Activated CD8-positive, alpha-beta memory T cell treated with anti-CD3 and anti-CD28 coated beads for 48 hours (primary cell): ENCODE measurements at regions not wholly inside any gene's neighbourhood (a gene's known extent, or its start where the extent isn't known, plus 50 kb on each side); places are given as distances from the start of the nearest gene placed in this dataset.
"Not testable (repeated sequence)": the region's sequence is repeated elsewhere in the genome, so short reads cannot be mapped to it uniquely, and the experiment has no call there.

Experiments
- DNase-seq, 3 experiments: peaks; one replicate each; pipeline ENCODE4 v3.0.0-alpha.2; 2020; ENCODE audit warnings: low read depth in 2 of 3, low spot score in 2 of 3

DNA sequence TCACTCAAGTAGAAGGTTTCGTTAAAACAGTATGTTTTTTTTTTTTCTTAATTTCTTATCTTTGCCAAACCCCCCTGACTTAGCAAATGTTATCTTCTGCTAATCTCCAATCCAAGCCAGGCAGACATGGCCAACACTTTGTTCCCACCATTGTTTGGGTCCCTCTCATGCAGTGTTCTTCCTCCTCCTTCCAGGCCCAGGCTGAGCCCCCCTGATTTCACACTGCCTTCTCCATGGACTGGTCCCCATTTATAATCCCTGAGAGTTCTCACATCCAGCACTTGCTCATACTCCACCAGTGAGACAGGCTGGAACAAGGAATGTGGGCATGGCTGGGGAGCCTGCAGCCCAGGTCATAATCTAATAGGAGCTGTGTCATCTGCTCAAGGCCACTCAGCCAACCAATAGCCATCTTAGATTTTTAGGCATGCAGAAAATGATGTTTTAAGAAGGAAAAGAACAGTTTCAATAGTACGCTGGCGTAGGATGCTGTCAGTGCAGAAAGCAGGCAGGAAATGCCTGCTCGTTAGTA lies 238.4 kb upstream of the CCDC196 start:
- no peak for DNase-seq

DNA sequence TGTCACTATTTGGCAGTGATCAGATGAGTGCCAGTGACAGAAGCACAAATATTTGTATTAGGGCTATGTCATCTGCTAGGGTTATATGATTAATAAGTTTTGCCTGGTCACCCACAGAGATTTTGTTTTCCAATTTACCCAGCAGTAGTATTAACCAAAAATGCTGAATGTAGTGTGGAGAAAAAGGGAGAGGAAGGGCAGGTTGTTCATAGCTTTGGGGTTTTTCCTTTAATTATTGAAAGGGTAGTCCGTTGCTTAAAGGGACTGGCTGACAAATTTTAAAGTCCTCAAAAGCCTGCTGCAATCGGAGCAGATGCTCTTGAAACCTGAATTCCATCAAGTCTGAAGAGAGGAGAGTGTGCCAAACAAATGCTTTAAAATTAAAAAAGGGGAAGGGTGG lies 237.9 kb upstream of the CCDC196 start:
- no peak for DNase-seq

DNA sequence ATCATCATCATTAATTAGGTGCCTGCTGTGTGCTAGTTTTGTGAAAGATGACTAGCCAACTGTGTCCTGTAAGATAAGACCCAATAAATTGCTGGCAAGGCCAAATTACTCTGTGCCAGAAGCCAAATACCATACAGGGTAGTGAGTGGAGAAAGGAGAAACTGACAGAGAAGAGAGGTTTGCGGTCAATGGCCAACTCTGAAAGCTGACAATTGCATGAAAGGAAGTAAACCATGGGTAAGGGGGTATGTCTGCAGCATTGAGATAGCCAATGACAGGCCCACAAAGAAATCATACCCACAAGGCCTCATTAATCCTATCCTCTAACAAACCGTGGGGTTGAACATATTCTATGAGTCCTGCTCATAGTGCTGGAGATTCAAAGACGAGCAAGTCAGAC lies 236.6 kb upstream of the CCDC196 start:
- DNase-seq, result no peak

DNA sequence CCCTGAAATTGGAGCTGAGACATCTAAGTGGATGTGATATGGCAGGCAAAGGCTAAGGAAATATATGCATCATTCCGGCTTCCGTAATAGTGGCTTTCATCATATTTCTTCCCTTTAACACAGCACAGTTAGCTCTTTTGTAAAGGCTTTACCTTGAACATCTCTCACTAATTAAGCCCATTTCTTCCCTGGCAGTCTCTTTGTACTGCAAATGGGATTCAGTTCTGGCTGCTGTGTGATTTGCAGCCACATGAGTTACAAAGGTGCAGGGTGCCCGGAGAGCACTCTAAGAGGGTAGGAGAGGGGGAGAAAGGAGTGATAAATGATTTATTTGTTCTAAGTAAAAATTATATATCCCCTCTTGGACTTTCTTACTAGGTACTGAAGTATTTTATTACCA lies 232.1 kb upstream of the CCDC196 start:
- no peak for DNase-seq

DNA sequence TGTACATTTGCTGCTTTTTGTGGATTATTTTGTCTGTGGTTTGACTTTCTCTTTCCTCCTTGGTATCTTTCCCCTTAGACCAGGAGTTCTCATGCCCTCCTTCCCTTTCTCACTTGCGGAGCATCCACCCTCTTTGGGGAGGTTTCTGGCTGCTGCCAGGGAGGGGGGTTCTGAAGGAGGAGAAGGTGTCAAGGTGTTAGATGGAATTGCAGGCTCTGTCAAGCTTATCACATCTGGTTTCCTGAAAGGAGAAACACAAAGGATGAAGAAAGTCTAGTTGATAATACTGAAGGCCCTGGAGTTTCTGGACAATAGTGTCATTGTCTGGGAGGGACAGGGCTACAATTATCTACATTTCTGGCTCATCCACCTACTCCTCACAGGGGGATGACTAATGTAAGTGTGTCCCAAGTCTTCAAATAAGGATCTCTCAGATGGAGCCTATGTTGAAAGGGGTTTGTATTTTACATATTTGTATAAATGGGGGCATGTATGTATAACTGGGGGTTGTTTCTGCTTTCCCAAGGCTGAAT lies 217.3 kb upstream of the CCDC196 start:
- DNase-seq, result no peak

DNA sequence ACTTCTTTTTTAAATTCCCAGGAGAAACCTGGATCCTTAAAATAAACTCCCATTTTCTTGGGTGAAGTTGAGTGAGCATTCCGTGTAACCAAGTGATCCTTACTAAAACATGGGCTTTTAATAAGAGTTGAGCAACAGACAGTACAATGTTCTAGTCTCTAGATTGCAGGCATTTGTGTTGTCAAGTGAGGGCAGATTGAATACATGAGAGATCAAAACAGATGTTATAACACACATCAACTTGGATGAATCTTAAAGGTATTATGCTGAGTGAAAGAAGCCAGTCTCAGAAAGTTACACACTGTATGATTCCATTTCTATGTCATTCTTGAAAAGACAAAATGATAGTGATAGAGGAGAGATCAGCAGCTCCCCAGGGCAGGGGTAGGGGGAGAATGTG lies 213.9 kb upstream of the CCDC196 start:
- DNase-seq, result no peak

DNA sequence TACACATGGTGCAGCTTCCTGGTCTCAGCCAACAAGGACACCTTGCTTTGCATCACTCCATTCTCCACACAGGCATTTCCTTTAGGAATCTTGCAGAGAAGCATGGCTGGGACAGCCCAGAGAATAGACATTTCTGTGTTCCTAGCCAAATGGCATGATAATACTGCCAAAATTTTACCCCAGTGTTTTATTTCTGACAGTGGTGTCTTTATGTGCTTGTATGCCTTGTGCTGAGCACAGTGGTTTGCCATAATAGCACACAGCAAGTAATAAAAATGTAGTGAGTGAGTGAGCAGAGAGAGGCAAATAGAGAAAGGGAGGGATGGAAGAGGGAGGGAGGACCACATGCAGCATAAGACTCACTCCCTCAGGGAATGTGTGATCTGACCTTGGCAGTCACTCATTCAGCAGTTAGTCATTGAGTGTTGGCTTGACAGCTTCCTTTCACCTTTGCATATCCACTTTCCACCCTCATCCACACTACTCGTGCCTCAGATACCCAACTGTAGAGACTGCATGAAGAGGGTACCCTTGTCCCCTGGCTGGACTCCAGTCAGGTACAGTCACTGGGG lies 212.8 kb upstream of the CCDC196 start:
- DNase-seq, result no peak

DNA sequence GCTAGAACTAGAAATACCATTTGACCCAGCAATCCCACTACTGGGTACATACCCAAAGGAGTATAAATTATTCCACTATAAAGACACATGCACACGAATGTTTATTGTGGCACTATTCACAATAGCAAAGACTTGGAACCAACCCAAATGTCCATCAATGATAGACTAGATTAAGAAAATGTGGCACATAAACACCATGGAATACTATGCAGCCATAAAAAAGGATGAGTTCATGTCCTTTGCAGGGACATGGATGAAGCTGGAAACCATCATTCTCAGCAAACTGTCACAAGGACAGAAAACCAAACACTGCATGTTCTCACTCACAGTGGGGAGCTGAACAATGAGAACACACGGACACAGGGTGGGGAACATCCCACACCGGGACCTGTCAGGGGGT lies 207.8 kb upstream of the CCDC196 start:
- DNase-seq, result not testable (repeated sequence)

DNA sequence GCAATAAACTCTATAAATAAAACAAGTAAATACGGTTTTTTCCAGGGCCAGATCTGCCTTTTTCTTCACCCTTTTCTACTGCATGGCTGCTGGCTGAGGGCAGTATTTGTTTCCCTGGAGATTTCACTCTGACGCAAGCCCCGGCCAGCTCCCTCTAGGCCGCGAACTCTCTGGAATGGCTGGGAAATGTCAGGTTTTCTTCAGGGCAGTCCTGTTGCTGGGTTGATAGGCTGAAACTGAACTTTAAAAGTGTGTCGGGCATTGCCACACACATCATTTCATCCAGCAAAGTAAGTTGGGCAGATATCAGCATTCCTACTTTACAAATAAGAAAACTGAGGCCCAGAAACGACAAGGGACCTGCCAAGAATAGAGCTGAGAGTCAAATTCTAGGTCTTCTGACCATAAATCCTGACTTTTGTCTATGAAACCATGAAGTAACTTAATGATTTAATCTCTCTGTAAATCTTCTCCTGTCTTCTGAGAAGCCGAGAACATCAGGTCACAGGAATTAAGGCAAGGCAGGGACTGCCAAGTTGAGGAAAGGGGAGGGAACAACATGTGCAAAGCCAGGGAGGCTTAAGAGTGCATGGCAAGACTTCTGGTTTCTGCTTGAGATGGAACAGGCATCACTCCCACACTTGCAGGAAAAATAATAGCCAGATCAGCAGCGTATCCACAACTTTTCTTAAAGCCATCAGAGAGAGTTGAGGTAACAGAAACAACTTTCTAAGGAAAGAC lies 205.0 kb upstream of the CCDC196 start:
- no peak for DNase-seq

DNA sequence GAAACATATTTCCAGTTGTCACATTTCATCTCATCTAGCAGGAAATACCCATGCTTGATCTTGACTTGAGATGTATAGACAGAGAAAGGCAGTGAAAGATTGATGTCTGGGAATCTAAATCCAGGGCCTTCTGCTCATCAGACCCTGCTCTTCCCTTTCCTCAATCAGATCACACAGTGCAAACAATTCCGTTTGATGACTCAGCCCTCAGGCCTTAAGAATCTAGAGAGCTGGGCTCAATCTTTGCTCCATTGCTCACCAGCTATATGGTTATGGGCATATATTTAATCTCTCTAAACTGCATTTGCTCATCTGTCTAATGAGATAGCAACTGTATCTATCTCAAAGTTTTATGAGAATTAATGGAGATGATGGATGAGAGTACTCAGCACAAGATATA lies 201.8 kb upstream of the CCDC196 start:
- no peak for DNase-seq

DNA sequence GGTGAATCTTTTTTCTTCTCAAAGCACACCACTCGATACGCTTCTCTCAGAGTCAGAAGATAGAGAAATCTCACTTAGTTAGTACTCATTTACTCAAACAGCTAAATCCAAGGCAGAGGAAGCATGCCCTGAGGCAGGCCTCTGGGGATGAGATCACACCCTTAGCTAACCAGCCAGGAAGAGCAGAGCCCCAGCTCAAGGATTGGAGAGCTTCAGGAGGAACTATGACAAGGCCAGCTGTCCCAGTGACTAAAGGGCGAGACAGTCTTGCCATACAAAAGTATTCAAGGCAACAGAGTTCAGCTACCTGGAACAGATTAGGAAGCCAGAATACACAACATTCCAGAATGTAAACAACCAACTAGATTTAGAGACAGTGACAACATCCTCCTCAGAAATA lies 197.7 kb upstream of the CCDC196 start:
- no peak for DNase-seq

DNA sequence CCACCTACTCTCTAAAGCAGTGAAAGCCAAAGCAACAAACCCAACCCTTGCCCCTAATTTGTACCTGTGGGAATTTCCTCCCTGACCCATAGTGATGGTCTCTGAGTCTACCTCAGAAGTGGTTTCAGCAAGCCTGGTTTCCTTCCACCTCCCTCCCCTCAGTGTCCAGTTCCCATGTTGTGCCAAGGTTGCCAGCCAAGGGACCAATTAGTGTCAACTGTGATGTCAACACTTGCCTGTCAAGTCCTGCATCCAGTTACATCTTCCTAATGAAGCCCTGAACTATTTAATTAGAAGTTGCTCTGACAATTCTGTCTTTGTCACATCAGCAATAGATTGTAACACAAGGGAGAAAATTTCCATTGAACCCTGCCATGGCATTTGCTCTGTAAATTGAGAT lies 194.4 kb upstream of the CCDC196 start:
- DNase-seq, result no peak

DNA sequence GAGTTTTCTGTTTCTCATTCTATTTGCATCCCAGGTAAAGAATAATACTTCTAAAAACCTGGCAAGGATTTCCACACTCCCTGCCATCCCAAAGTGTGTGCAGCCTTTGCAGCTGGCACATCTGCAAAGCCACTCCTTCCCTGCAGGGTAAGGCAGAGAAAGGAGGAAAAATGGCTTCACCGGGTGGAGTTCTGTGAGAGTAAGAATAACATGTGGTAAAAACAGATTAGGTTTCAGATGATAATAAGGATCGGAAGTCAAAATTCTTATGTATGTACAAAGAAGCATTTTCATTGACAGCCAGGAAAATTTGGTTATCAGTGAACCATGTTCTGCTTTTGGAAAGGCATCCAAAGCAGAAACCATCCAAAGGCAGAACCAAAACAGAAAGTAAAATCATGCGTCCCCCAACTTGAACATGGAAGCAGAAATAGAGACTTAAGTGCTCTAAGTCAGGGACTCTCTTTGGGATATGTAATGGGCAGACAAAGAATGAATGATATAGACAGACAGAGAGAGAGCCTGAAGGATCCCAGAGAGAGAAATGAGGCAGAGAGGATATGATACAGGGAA lies 192.6 kb upstream of the CCDC196 start:
- no peak for DNase-seq

DNA sequence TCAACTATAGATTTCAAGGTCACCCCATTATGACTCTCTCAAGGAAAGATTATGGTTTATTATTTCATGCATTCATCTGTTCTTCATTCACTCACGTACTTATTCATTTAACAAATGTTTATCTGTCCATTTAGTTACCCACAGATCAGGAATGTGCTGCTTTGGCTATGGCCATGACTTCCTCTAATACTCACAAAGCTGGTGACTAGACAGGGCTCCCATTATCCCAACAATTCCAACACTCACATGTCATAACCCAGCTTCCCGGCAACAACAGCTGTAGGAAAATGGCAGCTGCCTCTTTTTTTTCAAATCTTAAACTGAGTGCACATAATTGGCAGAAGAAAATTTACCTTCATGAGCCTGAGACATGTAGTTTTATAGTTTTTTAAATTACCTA lies 190.8 kb upstream of the CCDC196 start:
- no peak for DNase-seq

DNA sequence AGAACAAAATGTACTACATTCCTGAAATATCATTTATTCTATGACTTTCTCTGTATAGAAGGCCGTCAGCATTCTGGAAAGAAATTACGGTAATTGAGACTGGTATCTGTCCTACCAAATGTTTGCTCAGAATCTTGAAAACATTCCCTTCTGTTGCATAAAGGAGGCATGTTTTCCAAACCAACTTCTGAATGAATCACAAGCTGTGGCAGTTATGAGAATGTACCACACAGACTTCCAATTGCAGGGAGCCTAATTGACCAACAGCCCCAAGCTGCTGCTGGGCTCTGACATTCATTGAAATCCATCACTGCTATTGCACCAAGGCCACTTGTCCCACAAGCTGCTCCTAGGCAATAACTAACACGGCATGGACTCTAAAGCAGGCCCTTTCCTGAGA lies 185.3 kb upstream of the CCDC196 start:
- no peak for DNase-seq

DNA sequence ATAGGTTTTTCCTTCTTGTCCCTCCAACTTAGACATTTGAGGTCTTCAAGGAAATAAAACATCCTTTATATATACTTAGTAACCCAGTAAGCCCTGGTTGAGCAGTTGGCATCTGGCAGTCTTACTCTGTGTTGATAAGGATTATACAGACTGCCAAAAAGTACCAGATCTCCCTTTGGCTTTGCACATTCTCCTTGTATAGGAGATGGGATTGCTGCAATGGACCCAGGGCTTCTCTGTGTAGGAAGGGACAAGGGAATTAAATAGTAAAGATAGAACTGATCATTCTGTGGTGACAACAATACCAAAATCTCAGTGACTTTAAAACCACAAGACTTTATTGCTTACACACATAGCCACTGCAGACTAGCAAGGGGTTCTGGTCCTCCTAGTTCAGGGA lies 180.1 kb upstream of the CCDC196 start:
- DNase-seq, result no peak

DNA sequence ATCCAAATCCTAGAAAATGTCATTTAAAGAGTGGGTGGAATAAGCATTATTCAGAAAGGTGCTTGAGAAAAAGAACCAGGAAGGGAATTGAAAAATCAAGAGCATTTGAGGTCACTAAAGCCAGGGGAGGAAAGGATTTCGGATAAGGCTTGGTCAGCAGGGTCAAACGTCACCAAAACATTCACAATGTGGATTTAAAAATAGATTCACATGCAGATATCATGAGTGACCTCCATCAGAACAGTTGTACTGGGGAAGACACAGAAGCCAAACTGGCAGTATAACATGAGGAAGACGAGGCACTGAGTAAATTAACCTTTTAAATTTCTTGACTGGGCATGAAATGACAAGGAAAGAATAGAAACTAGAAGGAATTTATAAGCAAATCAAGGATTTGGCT lies 175.1 kb upstream of the CCDC196 start:
- no peak for DNase-seq

DNA sequence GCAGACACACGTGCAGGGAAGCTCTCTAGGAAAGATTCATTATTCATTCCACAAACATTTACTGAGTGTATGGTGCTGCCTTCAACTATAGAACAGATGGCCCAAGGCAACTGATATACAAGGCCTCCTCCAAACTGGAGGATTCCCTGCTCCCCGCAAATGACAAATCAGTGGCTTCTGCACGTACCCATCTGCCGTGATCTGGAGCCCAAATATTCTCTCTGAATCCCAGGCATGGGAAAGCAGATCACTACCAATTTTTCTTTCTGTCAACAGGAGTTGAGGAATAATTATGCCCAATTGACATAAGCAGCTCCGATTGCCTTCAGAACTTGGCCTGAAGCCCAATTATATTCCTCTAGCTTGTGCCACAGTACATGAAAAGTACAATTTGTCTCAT lies 174.2 kb upstream of the CCDC196 start:
- no peak for DNase-seq

DNA sequence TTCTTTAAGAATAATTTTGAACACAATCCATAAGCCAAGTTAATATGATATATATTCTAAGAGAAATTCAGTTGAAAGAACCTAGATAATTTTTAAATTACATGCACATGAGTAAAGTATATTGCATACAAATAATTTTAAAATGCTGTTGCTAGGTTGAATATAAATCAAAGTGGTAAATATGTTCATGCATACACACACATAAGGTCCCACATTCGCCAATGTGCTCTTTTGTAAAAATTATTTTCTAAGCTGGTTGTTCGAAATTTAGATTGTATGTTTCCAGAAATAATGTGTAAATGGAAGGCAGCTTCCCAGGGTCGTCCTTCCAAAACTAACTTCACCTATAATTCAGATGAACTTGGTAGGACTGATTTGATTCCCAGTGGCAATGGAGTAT lies 173.7 kb upstream of the CCDC196 start:
- DNase-seq, result no peak

DNA sequence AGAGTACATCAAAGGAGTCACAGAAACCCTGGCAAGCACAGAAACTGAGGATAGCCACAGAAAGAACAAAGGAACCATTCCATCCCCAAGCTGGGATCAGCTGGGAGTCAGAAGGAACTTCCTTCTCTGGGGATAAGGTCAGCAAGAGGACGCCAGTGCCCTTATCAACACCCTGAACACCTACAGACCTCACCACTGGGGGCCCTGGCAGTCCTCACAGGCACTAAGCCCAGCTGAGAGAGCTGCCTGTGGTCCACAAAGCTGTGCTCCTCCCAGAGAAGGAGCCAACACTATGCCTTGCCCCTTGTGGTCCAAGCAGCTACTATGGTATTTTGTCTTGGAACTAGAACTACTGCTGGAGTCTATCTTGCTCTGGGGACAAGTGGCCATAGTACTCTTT lies 171.1 kb upstream of the CCDC196 start:
- no peak for DNase-seq

DNA sequence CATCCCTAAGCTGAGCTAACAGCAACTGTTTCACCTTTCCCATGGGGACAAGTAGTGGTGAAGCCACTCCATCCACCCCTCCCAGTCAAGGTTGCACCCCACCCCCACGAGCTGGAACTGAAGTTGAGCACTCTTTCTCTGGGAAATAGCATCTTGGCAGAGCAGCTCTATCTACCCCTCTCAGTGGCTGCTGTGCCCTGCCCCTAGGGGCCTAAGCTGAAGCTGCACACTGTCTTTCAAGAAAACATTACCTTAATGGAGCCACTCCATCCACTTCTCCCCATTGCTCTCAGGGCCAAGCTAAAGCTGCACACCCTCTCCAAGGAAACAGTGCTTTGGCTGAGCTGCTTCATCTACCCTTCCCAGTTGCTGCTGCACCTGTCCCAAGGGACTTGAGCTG lies 170.6 kb upstream of the CCDC196 start:
- no peak for DNase-seq

DNA sequence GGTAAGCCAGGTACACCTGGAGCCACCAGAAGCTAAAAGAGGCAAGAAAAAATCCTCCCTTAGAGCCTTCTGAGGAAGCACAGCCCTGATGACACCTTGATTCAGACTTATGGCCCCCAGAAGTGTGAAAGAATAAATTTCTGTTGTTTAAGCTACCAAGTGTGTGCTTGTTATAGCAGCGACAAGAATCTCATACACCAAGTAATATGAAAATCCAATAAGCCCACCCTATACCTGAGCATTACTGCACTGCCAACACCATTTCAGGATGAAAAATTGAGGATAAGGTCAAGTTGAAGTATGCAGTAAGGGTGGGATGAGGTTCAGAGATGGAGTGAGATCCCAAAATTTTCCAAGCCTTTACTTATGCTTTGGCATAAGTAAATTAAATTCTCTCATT lies 163.6 kb upstream of the CCDC196 start:
- no peak for DNase-seq
